CD14-positive monocyte (primary cell): ENCODE measurements at regions not wholly inside any gene's neighbourhood (a gene's known extent, or its start where the extent isn't known, plus 50 kb on each side); places are given as distances from the start of the nearest gene placed in this dataset.

Source experiments
- DNase-seq, 3 donors: peaks; one replicate each; pipeline ENCODE4 v3.0.0-alpha.2; 2011 to 2022
- H2AFZ ChIP-seq: 2 replicates; pipeline ENCODE4 v1.6.0; 2012; ENCODE audit warnings: mild to moderate bottlenecking, low read depth, low read length, inconsistent platforms; ENCODE audit not compliant: insufficient read depth, poor library complexity, severe bottlenecking
- H3K27ac ChIP-seq, 2 donors: 1 replicate in 1 of 2; 2 replicates in 1 of 2; pipeline ENCODE4 v1.5.1; 2012 to 2013; ENCODE audit warnings: low read length in 2 of 2, control low read depth in 1 of 2, inconsistent platforms in 1 of 2, low read depth in 1 of 2, mild to moderate bottlenecking in 1 of 2
- H3K27me3 ChIP-seq, 2 donors: one replicate each; pipeline versions ENCODE4 v1.6.0 to v1.6.1; 2011 to 2013; ENCODE audit warnings: low read length in 2 of 2; ENCODE audit not compliant: control insufficient read depth in 2 of 2, insufficient read depth in 2 of 2
- H3K36me3 ChIP-seq, 2 donors: replicated peaks in 1 of 2; 1 replicate in 1 of 2; 2 replicates in 1 of 2; pipeline versions ENCODE4 v1.5.1 to v1.6.1; 2012 to 2013; ENCODE audit warnings: low read length in 2 of 2, control low read depth in 1 of 2, inconsistent platforms in 1 of 2, mild to moderate bottlenecking in 1 of 2; ENCODE audit not compliant: insufficient read depth in 2 of 2, control insufficient read depth in 1 of 2
- H3K4me1 ChIP-seq, 2 donors: 1 replicate in 1 of 2; 2 replicates in 1 of 2; pipeline versions ENCODE4 v1.5.1 to v1.6.1; 2012 to 2013; ENCODE audit warnings: low read length in 2 of 2, control low read depth in 1 of 2, inconsistent platforms in 1 of 2, mild to moderate bottlenecking in 1 of 2, moderate library complexity in 1 of 2; ENCODE audit not compliant: insufficient read depth in 2 of 2, control insufficient read depth in 1 of 2
- H3K4me2 ChIP-seq: replicated peaks from 2 replicates; pipeline ENCODE3; 2012; ENCODE audit warnings: low read length, moderate library complexity, mild to moderate bottlenecking; ENCODE audit not compliant: poor library complexity, severe bottlenecking; ENCODE audit errors: extremely low read depth
- H3K4me3 ChIP-seq, 3 experiments: fragments of 200-600 bp in 1 of 3; sonication (generic) in 1 of 3; replicated peaks in 1 of 3; 1 replicate in 2 of 3; 2 replicates in 1 of 3; pipeline ENCODE4 v1.5.1; 2011 to 2013; ENCODE audit warnings: low read length in 3 of 3, mild to moderate bottlenecking in 3 of 3, control low read depth in 2 of 3, low read depth in 2 of 3, inconsistent platforms in 1 of 3, moderate library complexity in 1 of 3
- H3K79me2 ChIP-seq: 2 replicates; pipeline ENCODE4 v1.6.0; 2012; ENCODE audit warnings: mild to moderate bottlenecking, control low read depth, inconsistent platforms, low read length, moderate library complexity; ENCODE audit not compliant: insufficient read depth
- H3K9ac ChIP-seq: 2 replicates; pipeline ENCODE4 v1.6.0; 2017; ENCODE audit warnings: low read length, mild to moderate bottlenecking; ENCODE audit not compliant: insufficient read depth, poor library complexity, severe bottlenecking
- H3K9me3 ChIP-seq, 2 donors: replicated peaks in 1 of 2; 1 replicate in 1 of 2; 2 replicates in 1 of 2; pipeline versions ENCODE4 v1.5.1 to v1.6.1; 2012 to 2013; ENCODE audit warnings: low read length in 2 of 2, control low read depth in 1 of 2; ENCODE audit not compliant: control insufficient read depth in 1 of 2, insufficient read depth in 1 of 2
- H4K20me1 ChIP-seq: 2 replicates; pipeline ENCODE4 v1.6.0; 2012; ENCODE audit warnings: mild to moderate bottlenecking, low read length, control low read depth, moderate library complexity; ENCODE audit not compliant: insufficient read depth
- H3K27ac Mint-ChIP-seq, 7 donors: one replicate each; pipeline ENCODE4 v1.8.0; 2020; ENCODE audit warnings: mild to moderate bottlenecking in 7 of 7, mixed read lengths in 7 of 7, moderate library complexity in 6 of 7, inconsistent platforms in 2 of 7
- H3K27me3 Mint-ChIP-seq, 3 donors: one replicate each; pipeline ENCODE4 v1.8.0; 2021 to 2022; ENCODE audit warnings: low read depth in 3 of 3, mild to moderate bottlenecking in 3 of 3, mixed read lengths in 3 of 3, moderate library complexity in 3 of 3, inconsistent platforms in 1 of 3
- H3K36me3 Mint-ChIP-seq, 2 donors: one replicate each; pipeline ENCODE4 v1.8.0; 2020; ENCODE audit warnings: mixed read lengths in 2 of 2, inconsistent platforms in 1 of 2, mild to moderate bottlenecking in 1 of 2
- H3K4me1 Mint-ChIP-seq: one replicate; pipeline ENCODE4 v1.8.0; 2020; ENCODE audit warnings: mild to moderate bottlenecking, mixed read lengths
- H3K4me3 Mint-ChIP-seq, 2 donors: one replicate each; pipeline ENCODE4 v1.8.0; 2020; ENCODE audit warnings: mild to moderate bottlenecking in 2 of 2, mixed read lengths in 2 of 2, moderate library complexity in 1 of 2
- H3K9me3 Mint-ChIP-seq, 7 donors: one replicate each; pipeline ENCODE4 v1.8.0; 2020 to 2022; ENCODE audit warnings: mixed read lengths in 7 of 7, mild to moderate bottlenecking in 6 of 7, moderate library complexity in 6 of 7, inconsistent platforms in 2 of 7
- WGBS: methylation state at CpG from one replicate; pipeline ENCODE4 v1.1.5; 2013; ENCODE audit warnings: missing lambda C conversion rate; ENCODE audit not compliant: insufficient coverage; 5-methylcytosine and 5-hydroxymethylcytosine counted together
- intact Hi-C, 2 donors: fragments of 100-400 bp; cut with micrococcal nuclease; formaldehyde crosslinking; loops; one replicate each; pipeline versions ENCODE4 v1.15.0 to v1.15.1; 2023
- TF ChIP-seq, protein P1 (sequence below): fragments of 200-600 bp; IDR thresholded peaks from one replicate; pipeline ENCODE4 v1.8.0; 2022; ENCODE audit warnings: antibody characterized with exemption, mild to moderate bottlenecking

DNA sequence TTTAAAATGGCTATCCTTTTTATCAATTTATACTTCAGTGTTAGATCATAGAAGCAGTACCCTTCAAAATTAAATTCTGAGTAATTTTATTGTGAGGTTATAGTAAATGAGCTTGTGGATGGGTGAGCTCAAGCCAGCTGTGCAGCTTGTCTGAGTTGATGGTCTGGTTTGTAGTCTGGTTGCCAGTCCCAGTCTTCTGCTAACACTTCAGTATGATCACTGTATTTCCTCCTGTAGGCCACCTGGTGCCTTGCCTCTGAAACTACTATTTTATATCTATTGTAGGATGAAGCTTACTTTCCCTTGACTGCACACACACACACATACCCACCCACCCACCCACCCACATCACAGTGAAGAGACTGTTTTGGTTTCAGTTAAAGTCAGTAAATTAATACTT is 496.4 kb downstream of the PCNX1 start:
- Histone ChIP-seq H3K36me3 (no peaks in the 10 kb centered on the region), H4K20me1 (no peaks in the 10 kb centered on the region), H3K9ac (no peak overlapping the region), H2AFZ (no peak overlapping the region), H3K4me1 (peaks cover 24 to 34% of the 10 kb centered on the region in 2 donors), H3K4me3 (no peak overlapping the region), H3K4me2 (no peak overlapping the region), H3K27me3 (no peaks in the 10 kb centered on the region), H3K9me3 (no peaks in the 10 kb centered on the region), H3K79me2 (peaks cover 46% of the 10 kb centered on the region), H3K27ac (no peak overlapping the region)
- no peaks in the 10 kb centered on the region for H3K27me3 Mint-ChIP-seq
- peak overlapping the region in 6 of 7 donors; percentile 21 to 74 (median 46) for H3K27ac Mint-ChIP-seq
- DNase-seq = peak; percentile 28 to 51 (median 45)
- TF ChIP-seq, protein P1, sequence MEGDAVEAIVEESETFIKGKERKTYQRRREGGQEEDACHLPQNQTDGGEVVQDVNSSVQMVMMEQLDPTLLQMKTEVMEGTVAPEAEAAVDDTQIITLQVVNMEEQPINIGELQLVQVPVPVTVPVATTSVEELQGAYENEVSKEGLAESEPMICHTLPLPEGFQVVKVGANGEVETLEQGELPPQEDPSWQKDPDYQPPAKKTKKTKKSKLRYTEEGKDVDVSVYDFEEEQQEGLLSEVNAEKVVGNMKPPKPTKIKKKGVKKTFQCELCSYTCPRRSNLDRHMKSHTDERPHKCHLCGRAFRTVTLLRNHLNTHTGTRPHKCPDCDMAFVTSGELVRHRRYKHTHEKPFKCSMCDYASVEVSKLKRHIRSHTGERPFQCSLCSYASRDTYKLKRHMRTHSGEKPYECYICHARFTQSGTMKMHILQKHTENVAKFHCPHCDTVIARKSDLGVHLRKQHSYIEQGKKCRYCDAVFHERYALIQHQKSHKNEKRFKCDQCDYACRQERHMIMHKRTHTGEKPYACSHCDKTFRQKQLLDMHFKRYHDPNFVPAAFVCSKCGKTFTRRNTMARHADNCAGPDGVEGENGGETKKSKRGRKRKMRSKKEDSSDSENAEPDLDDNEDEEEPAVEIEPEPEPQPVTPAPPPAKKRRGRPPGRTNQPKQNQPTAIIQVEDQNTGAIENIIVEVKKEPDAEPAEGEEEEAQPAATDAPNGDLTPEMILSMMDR = peak; percentile 35
- H3K4me3 Mint-ChIP-seq = no peak overlapping the region
- peaks cover 31% of the 10 kb centered on the region for H3K4me1 Mint-ChIP-seq
- H3K36me3 Mint-ChIP-seq = peaks cover 25 to 29% of the 10 kb centered on the region in 2 donors
- no peaks in the 10 kb centered on the region for H3K9me3 Mint-ChIP-seq
- intact Hi-C loops = loop anchor here (5.0 to 10.0 kb wide), 2 partner anchors 81 to 269 kb away; partner anchors contain the start of gene SIPA1L1 (in 1 of the 2)

DNA sequence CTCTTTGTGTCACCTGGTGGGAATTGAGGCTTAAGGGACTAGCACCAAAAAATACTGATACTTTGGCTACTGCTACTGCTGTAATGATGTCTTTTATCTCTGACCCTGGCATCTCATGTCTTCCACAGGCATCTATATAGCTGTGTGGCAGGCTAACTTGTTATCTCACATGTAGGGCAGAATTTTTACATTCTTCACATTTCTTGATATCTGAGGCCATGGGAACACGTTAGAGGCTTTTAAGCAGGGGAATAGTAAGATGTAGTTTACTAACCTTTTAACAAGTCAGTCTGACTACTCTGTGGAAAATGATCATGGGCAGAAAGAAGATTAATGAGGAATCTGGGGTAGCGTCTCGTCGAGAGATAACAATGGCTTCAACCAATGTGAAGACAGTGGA is 498.4 kb downstream of the PCNX1 start:
- TF ChIP-seq, protein P1 = no peak
- intact Hi-C loops = loop anchor here in 1 of 2 donors (10.0 kb wide), 1 partner anchor 271 kb away; no protein-coding TSS in a partner anchor
- Mint-ChIP-seq H3K36me3 (peaks cover 25 to 35% of the 10 kb centered on the region in 2 donors), H3K27ac (peak overlapping the region in 1 of 7 donors; percentile 33), H3K9me3 (no peaks in the 10 kb centered on the region), H3K27me3 (no peaks in the 10 kb centered on the region), H3K4me1 (peaks cover 21% of the 10 kb centered on the region), H3K4me3 (no peak overlapping the region)
- H3K9me3 ChIP-seq = no peaks in the 10 kb centered on the region
- H4K20me1 ChIP-seq = no peaks in the 10 kb centered on the region
- peaks cover 38% of the 10 kb centered on the region for H3K79me2 ChIP-seq
- no peaks in the 10 kb centered on the region for H3K27me3 ChIP-seq
- H3K27ac ChIP-seq = no peak overlapping the region
- 100% methylated on average over 3 of the region's 4 CpGs for WGBS
- no peak overlapping the region for H3K4me3 ChIP-seq
- no peak overlapping the region for H3K4me2 ChIP-seq
- peaks cover 6 to 22% of the 10 kb centered on the region in 2 donors for H3K4me1 ChIP-seq
- no peak for DNase-seq
- no peak overlapping the region for H2AFZ ChIP-seq
- no peaks in the 10 kb centered on the region for H3K36me3 ChIP-seq
- no peak overlapping the region for H3K9ac ChIP-seq
